CD14-positive monocyte (primary cell): ENCODE measurements at regions not wholly inside any gene's neighbourhood (a gene's known extent, or its start where the extent isn't known, plus 50 kb on each side); places are given as distances from the start of the nearest gene placed in this dataset.

ENCODE experiments used
- DNase-seq, 3 donors: peaks; one replicate each; pipeline ENCODE4 v3.0.0-alpha.2; 2011 to 2022
- H2AFZ ChIP-seq: 2 replicates; pipeline ENCODE4 v1.6.0; 2012; ENCODE audit warnings: mild to moderate bottlenecking, low read depth, low read length, inconsistent platforms; ENCODE audit not compliant: insufficient read depth, poor library complexity, severe bottlenecking
- H3K27ac ChIP-seq, 2 donors: 1 replicate in 1 of 2; 2 replicates in 1 of 2; pipeline ENCODE4 v1.5.1; 2012 to 2013; ENCODE audit warnings: low read length in 2 of 2, control low read depth in 1 of 2, inconsistent platforms in 1 of 2, low read depth in 1 of 2, mild to moderate bottlenecking in 1 of 2
- H3K27me3 ChIP-seq, 2 donors: one replicate each; pipeline versions ENCODE4 v1.6.0 to v1.6.1; 2011 to 2013; ENCODE audit warnings: low read length in 2 of 2; ENCODE audit not compliant: control insufficient read depth in 2 of 2, insufficient read depth in 2 of 2
- H3K36me3 ChIP-seq, 2 donors: replicated peaks in 1 of 2; 1 replicate in 1 of 2; 2 replicates in 1 of 2; pipeline versions ENCODE4 v1.5.1 to v1.6.1; 2012 to 2013; ENCODE audit warnings: low read length in 2 of 2, control low read depth in 1 of 2, inconsistent platforms in 1 of 2, mild to moderate bottlenecking in 1 of 2; ENCODE audit not compliant: insufficient read depth in 2 of 2, control insufficient read depth in 1 of 2
- H3K4me1 ChIP-seq, 2 donors: 1 replicate in 1 of 2; 2 replicates in 1 of 2; pipeline versions ENCODE4 v1.5.1 to v1.6.1; 2012 to 2013; ENCODE audit warnings: low read length in 2 of 2, control low read depth in 1 of 2, inconsistent platforms in 1 of 2, mild to moderate bottlenecking in 1 of 2, moderate library complexity in 1 of 2; ENCODE audit not compliant: insufficient read depth in 2 of 2, control insufficient read depth in 1 of 2
- H3K4me2 ChIP-seq: replicated peaks from 2 replicates; pipeline ENCODE3; 2012; ENCODE audit warnings: low read length, moderate library complexity, mild to moderate bottlenecking; ENCODE audit not compliant: poor library complexity, severe bottlenecking; ENCODE audit errors: extremely low read depth
- H3K4me3 ChIP-seq, 3 experiments: fragments of 200-600 bp in 1 of 3; sonication (generic) in 1 of 3; replicated peaks in 1 of 3; 1 replicate in 2 of 3; 2 replicates in 1 of 3; pipeline ENCODE4 v1.5.1; 2011 to 2013; ENCODE audit warnings: low read length in 3 of 3, mild to moderate bottlenecking in 3 of 3, control low read depth in 2 of 3, low read depth in 2 of 3, inconsistent platforms in 1 of 3, moderate library complexity in 1 of 3
- H3K79me2 ChIP-seq: 2 replicates; pipeline ENCODE4 v1.6.0; 2012; ENCODE audit warnings: mild to moderate bottlenecking, control low read depth, inconsistent platforms, low read length, moderate library complexity; ENCODE audit not compliant: insufficient read depth
- H3K9ac ChIP-seq: 2 replicates; pipeline ENCODE4 v1.6.0; 2017; ENCODE audit warnings: low read length, mild to moderate bottlenecking; ENCODE audit not compliant: insufficient read depth, poor library complexity, severe bottlenecking
- H3K9me3 ChIP-seq, 2 donors: replicated peaks in 1 of 2; 1 replicate in 1 of 2; 2 replicates in 1 of 2; pipeline versions ENCODE4 v1.5.1 to v1.6.1; 2012 to 2013; ENCODE audit warnings: low read length in 2 of 2, control low read depth in 1 of 2; ENCODE audit not compliant: control insufficient read depth in 1 of 2, insufficient read depth in 1 of 2
- H4K20me1 ChIP-seq: 2 replicates; pipeline ENCODE4 v1.6.0; 2012; ENCODE audit warnings: mild to moderate bottlenecking, low read length, control low read depth, moderate library complexity; ENCODE audit not compliant: insufficient read depth
- H3K27ac Mint-ChIP-seq, 7 donors: one replicate each; pipeline ENCODE4 v1.8.0; 2020; ENCODE audit warnings: mild to moderate bottlenecking in 7 of 7, mixed read lengths in 7 of 7, moderate library complexity in 6 of 7, inconsistent platforms in 2 of 7
- H3K27me3 Mint-ChIP-seq, 3 donors: one replicate each; pipeline ENCODE4 v1.8.0; 2021 to 2022; ENCODE audit warnings: low read depth in 3 of 3, mild to moderate bottlenecking in 3 of 3, mixed read lengths in 3 of 3, moderate library complexity in 3 of 3, inconsistent platforms in 1 of 3
- H3K36me3 Mint-ChIP-seq, 2 donors: one replicate each; pipeline ENCODE4 v1.8.0; 2020; ENCODE audit warnings: mixed read lengths in 2 of 2, inconsistent platforms in 1 of 2, mild to moderate bottlenecking in 1 of 2
- H3K4me1 Mint-ChIP-seq: one replicate; pipeline ENCODE4 v1.8.0; 2020; ENCODE audit warnings: mild to moderate bottlenecking, mixed read lengths
- H3K4me3 Mint-ChIP-seq, 2 donors: one replicate each; pipeline ENCODE4 v1.8.0; 2020; ENCODE audit warnings: mild to moderate bottlenecking in 2 of 2, mixed read lengths in 2 of 2, moderate library complexity in 1 of 2
- H3K9me3 Mint-ChIP-seq, 7 donors: one replicate each; pipeline ENCODE4 v1.8.0; 2020 to 2022; ENCODE audit warnings: mixed read lengths in 7 of 7, mild to moderate bottlenecking in 6 of 7, moderate library complexity in 6 of 7, inconsistent platforms in 2 of 7
- WGBS: methylation state at CpG from one replicate; pipeline ENCODE4 v1.1.5; 2013; ENCODE audit warnings: missing lambda C conversion rate; ENCODE audit not compliant: insufficient coverage; 5-methylcytosine and 5-hydroxymethylcytosine counted together
- intact Hi-C, 2 donors: fragments of 100-400 bp; cut with micrococcal nuclease; formaldehyde crosslinking; loops; one replicate each; pipeline versions ENCODE4 v1.15.0 to v1.15.1; 2023
- TF ChIP-seq, protein P1 (sequence below): fragments of 200-600 bp; IDR thresholded peaks from one replicate; pipeline ENCODE4 v1.8.0; 2022; ENCODE audit warnings: antibody characterized with exemption, mild to moderate bottlenecking

DNA sequence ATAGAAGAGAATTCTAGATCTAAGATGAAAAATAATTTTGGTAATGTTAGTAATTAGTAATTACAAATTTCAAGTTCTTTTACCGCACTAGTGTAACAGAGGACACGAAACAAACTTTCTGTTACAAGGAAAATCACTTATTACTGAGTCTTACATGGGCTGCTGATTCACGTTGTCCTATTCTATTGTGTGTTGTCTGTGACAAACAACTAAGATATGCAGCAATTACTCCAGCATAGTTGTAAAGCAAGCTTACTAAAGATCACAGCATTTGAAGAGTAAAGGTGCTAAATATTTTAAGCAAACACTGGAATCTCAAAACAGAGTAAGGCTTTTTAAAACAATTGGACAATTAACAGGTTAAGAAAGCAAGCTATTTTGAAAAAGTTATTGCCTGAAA, 502.3 kb downstream of the KCNT2 start:
- no peaks in the 10 kb centered on the region for H3K79me2 ChIP-seq
- H3K9me3 ChIP-seq, result peaks cover 0 to 6% of the 10 kb centered on the region in 2 donors
- H3K4me2 ChIP-seq, result no peak overlapping the region
- intact Hi-C loops, result no loop called here
- Mint-ChIP-seq H3K9me3 (peaks cover 6 to 15% (median 13%) of the 10 kb centered on the region in 7 donors), H3K4me3 (no peak overlapping the region), H3K36me3 (no peaks in the 10 kb centered on the region), H3K4me1 (no peaks in the 10 kb centered on the region), H3K27me3 (peaks cover 0 to 1% (median 0%) of the 10 kb centered on the region in 3 donors), H3K27ac (no peak overlapping the region)
- H3K9ac ChIP-seq, result no peak overlapping the region
- no peaks in the 10 kb centered on the region for H4K20me1 ChIP-seq
- H3K27me3 ChIP-seq, result no peaks in the 10 kb centered on the region
- no peak for DNase-seq
- H3K4me1 ChIP-seq, result no peaks in the 10 kb centered on the region
- no peak overlapping the region for H3K4me3 ChIP-seq
- H2AFZ ChIP-seq, result no peak overlapping the region
- no CpG with 5 or more reads among the region's 3 CpGs for WGBS
- TF ChIP-seq, protein P1, sequence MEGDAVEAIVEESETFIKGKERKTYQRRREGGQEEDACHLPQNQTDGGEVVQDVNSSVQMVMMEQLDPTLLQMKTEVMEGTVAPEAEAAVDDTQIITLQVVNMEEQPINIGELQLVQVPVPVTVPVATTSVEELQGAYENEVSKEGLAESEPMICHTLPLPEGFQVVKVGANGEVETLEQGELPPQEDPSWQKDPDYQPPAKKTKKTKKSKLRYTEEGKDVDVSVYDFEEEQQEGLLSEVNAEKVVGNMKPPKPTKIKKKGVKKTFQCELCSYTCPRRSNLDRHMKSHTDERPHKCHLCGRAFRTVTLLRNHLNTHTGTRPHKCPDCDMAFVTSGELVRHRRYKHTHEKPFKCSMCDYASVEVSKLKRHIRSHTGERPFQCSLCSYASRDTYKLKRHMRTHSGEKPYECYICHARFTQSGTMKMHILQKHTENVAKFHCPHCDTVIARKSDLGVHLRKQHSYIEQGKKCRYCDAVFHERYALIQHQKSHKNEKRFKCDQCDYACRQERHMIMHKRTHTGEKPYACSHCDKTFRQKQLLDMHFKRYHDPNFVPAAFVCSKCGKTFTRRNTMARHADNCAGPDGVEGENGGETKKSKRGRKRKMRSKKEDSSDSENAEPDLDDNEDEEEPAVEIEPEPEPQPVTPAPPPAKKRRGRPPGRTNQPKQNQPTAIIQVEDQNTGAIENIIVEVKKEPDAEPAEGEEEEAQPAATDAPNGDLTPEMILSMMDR, result no peak
- no peak overlapping the region for H3K27ac ChIP-seq
- H3K36me3 ChIP-seq, result no peaks in the 10 kb centered on the region

DNA sequence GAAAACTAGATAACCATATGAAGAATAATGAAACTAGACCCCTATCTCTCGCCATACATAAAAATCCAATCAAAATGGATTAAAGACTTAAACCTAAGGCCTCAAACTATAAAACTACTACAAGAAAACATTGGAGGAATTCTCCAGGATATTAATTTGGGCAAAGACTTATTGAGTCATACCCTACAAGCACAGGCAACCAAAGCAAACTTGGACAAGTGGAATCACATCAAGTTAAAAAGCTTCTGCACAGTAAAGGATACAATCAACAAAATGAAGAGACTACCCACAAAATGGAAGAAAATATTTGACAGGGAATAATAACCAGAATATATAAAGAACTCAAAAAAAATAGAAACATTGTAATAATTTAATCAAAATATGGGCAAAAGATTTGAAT, 505.4 kb downstream of the KCNT2 start:
- H3K9me3 Mint-ChIP-seq, result peaks cover 9 to 26% (median 14%) of the 10 kb centered on the region in 7 donors
- H3K4me1 Mint-ChIP-seq, result no peaks in the 10 kb centered on the region
- H3K4me3 Mint-ChIP-seq, result no peak overlapping the region
- Histone ChIP-seq H3K79me2 (no peaks in the 10 kb centered on the region), H4K20me1 (no peaks in the 10 kb centered on the region), H3K4me1 (no peaks in the 10 kb centered on the region), H3K4me2 (no peak overlapping the region), H3K27ac (no peak overlapping the region), H3K36me3 (no peaks in the 10 kb centered on the region), H3K4me3 (no peak overlapping the region), H3K9ac (no peak overlapping the region), H3K9me3 (peaks cover 11 to 21% of the 10 kb centered on the region in 2 donors), H3K27me3 (no peaks in the 10 kb centered on the region), H2AFZ (no peak overlapping the region)
- peaks cover 0 to 1% (median 0%) of the 10 kb centered on the region in 3 donors for H3K27me3 Mint-ChIP-seq
- TF ChIP-seq, protein P1, result no peak
- intact Hi-C loops, result no loop called here
- H3K36me3 Mint-ChIP-seq, result no peaks in the 10 kb centered on the region
- H3K27ac Mint-ChIP-seq, result no peak overlapping the region
- DNase-seq, result no peak
- no CpG with 5 or more reads among the region's 1 CpG for WGBS
